ENCODE measurements at regions not wholly inside any gene's neighbourhood (a gene's known extent, or its start where the extent isn't known, plus 50 kb on each side); places are given as distances from the start of the nearest gene placed in this dataset.

DNA sequence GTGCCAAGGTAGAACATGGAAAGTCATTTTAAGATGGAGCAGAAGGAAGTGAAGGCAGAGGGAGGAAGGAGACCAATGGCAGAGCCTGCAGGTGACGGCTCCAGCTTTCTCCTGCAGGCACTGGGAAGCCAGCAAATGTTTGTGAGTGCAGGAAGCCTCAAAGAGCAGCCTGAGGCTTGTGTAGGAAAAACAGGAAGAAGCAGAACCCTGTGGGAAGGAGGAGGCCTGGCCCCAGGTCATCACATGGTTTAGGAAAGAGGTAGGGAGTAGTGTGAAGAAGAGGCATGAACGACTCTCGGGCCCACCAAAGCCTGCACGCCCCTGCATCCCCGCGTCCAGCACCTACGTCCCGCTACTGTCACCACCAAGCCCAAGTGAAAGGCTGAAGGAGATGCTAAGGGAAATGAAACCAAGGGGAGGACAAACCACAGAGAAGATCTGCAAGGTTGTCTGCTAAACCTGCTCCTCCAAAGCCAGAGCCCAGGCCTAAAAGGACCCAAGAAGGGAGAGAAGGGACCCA lies 151.5 kb downstream of the CHST1 start:
- peaks cover 4 to 11% of the 10 kb centered on the region in 2 experiments for H3K4me1 Mint-ChIP-seq
- Histone ChIP-seq H3K27ac (ENCODE audit: insufficient read length, low read depth, low read length) (no peak overlapping the region), H2BK120ac (ENCODE audit: low read depth, low read length, poor library complexity, severe bottlenecking) (no peak overlapping the region), H3K23me2 (ENCODE audit: insufficient read length, low read depth, low read length, poor library complexity, severe bottlenecking) (no peaks in the 10 kb centered on the region), H4K8ac (replicated peaks; ENCODE audit: insufficient read length, low read depth, low read length) (no peak overlapping the region), H3T11ph (ENCODE audit: low read length) (no peak overlapping the region), H3K4me1 (ENCODE audit: insufficient read depth, low read length) (no peaks in the 10 kb centered on the region), H3K56ac (ENCODE audit: insufficient read length, low read depth, low read length) (no peak overlapping the region), H4K5ac (ENCODE audit: insufficient read length, low read depth, low read length) (no peak overlapping the region), H3K27me3 (ENCODE audit: insufficient read depth, low read length) (no peaks in the 10 kb centered on the region), H4K20me1 (ENCODE audit: control insufficient read depth, insufficient read depth, insufficient read length) (no peaks in the 10 kb centered on the region), H2BK5ac (ENCODE audit: insufficient read length, low read length) (no peak overlapping the region), H2BK15ac (ENCODE audit: low read depth, low read length) (no peak overlapping the region), H4K91ac (ENCODE audit: insufficient read length, low read depth, low read length) (no peak overlapping the region), H3K18ac (ENCODE audit: insufficient read length, low read depth, low read length) (no peak overlapping the region), H3K4ac (ENCODE audit: low read depth, low read length) (no peak overlapping the region), H3K4me2 (ENCODE audit: insufficient read depth, insufficient read length, low read length) (no peak overlapping the region), H2BK20ac (ENCODE audit: low read depth, low read length, poor library complexity, severe bottlenecking) (no peak overlapping the region), H2BK12ac (ENCODE audit: insufficient read length, low read depth, low read length) (no peak overlapping the region), H2AK5ac (ENCODE audit: insufficient read length, low read length) (no peak overlapping the region), H3K79me2 (ENCODE audit: insufficient read depth, low read length) (no peaks in the 10 kb centered on the region), H3K9me3 (ENCODE audit: control insufficient read depth, low read depth, low read length) (no peaks in the 10 kb centered on the region), H3K9ac (ENCODE audit: extremely low read depth, insufficient read length, low read length) (no peak overlapping the region), H3K23ac (ENCODE audit: insufficient read length, low read depth, low read length) (no peak overlapping the region), H3K79me1 (ENCODE audit: insufficient read depth, low read depth, low read length, poor library complexity, severe bottlenecking) (no peaks in the 10 kb centered on the region), H3K14ac (ENCODE audit: insufficient read depth, low read length) (no peak overlapping the region), H2AFZ (ENCODE audit: low read length) (no peak overlapping the region)
- no peaks in the 10 kb centered on the region for H3K9me3 Mint-ChIP-seq
- H3K27ac Mint-ChIP-seq: no peak overlapping the region
- no CpG with 5 or more reads among the region's 8 CpGs for WGBS (ENCODE audit: extremely low coverage, insufficient read length, low lambda C conversion rate)
- H3K27me3 Mint-ChIP-seq (ENCODE audit: low read depth): peaks cover 12% of the 10 kb centered on the region
- TF ChIP-seq, protein P1, sequence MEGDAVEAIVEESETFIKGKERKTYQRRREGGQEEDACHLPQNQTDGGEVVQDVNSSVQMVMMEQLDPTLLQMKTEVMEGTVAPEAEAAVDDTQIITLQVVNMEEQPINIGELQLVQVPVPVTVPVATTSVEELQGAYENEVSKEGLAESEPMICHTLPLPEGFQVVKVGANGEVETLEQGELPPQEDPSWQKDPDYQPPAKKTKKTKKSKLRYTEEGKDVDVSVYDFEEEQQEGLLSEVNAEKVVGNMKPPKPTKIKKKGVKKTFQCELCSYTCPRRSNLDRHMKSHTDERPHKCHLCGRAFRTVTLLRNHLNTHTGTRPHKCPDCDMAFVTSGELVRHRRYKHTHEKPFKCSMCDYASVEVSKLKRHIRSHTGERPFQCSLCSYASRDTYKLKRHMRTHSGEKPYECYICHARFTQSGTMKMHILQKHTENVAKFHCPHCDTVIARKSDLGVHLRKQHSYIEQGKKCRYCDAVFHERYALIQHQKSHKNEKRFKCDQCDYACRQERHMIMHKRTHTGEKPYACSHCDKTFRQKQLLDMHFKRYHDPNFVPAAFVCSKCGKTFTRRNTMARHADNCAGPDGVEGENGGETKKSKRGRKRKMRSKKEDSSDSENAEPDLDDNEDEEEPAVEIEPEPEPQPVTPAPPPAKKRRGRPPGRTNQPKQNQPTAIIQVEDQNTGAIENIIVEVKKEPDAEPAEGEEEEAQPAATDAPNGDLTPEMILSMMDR (conservative IDR thresholded peaks at IDR 0.05): no peak
- H3K4me3 Mint-ChIP-seq: no peak overlapping the region
- H3K36me3 Mint-ChIP-seq (ENCODE audit: insufficient read depth in 1 of 3, low read depth in 3 of 3): no peaks in the 10 kb centered on the region; a peak in 1 of 7 replicates
- DNase-seq: no peak

Measured in H9 (cell line).